Stomach (tissue), 8 donors: ENCODE measurements at regions not wholly inside any gene's neighbourhood (a gene's known extent, or its start where the extent isn't known, plus 50 kb on each side); places are given as distances from the start of the nearest gene placed in this dataset.

Experiments used
- DNase-seq, 2 donors: peaks; one replicate each; pipeline versions ENCODE4 v3.0.0 to v3.0.0-alpha.2; 2013 to 2019
- H3K27ac ChIP-seq, 5 donors: fragments of 200-600 bp in 4 of 5; sonication (generic) in 4 of 5; one replicate each; pipeline ENCODE4 v1.5.1; 2013 to 2019; ENCODE audit warnings: mild to moderate bottlenecking in 1 of 5, moderate library complexity in 1 of 5
- H3K27me3 ChIP-seq, 3 donors: fragments of 200-600 bp; sonication (generic); one replicate each; pipeline ENCODE4 v1.5.1; 2017 to 2019; ENCODE audit warnings: mixed run types in 1 of 3
- H3K36me3 ChIP-seq, 4 donors: fragments of 200-600 bp; sonication (generic); 1 replicate in 3 of 4; 2 replicates in 1 of 4; pipeline ENCODE4 v1.5.1; 2016 to 2019
- H3K4me1 ChIP-seq, 4 donors: fragments of 200-600 bp; sonication (generic); one replicate each; pipeline ENCODE4 v1.5.1; 2016 to 2019
- H3K4me3 ChIP-seq, 4 donors: fragments of 200-600 bp; sonication (generic) in 3 of 4; one replicate each; pipeline ENCODE4 v1.5.1; 2016 to 2019; ENCODE audit warnings: mild to moderate bottlenecking in 1 of 4
- H3K9me3 ChIP-seq, 4 donors: fragments of 200-600 bp; sonication (generic); one replicate each; pipeline ENCODE4 v1.5.1; 2016 to 2019
- EP300 ChIP-seq: sonication (generic); formaldehyde crosslinking; IDR thresholded peaks from one replicate; pipeline ENCODE4 v1.6.1; 2017; ENCODE audit warnings: antibody characterized with exemption
- POLR2A ChIP-seq, 4 donors: fragments of 450-650 bp; IDR thresholded peaks; one replicate each; pipeline ENCODE4 v1.6.1; 2016; ENCODE audit warnings: antibody characterized with exemption in 4 of 4, control low read depth in 2 of 4, mild to moderate bottlenecking in 1 of 4, moderate library complexity in 1 of 4
- POLR2AphosphoS5 ChIP-seq, 3 donors: sonication (generic); formaldehyde crosslinking; IDR thresholded peaks; one replicate each; pipeline ENCODE4 v1.6.1; 2016; ENCODE audit warnings: antibody characterized with exemption in 3 of 3
- WGBS, 5 donors: extraction: QIAGEN DNeasy Blood & Tissue Kit in 3 of 5; methylation state at CpG; one replicate each; pipeline versions ENCODE4 v1.1.5 to v1.1.7; 2013 to 2018; 5-methylcytosine and 5-hydroxymethylcytosine counted together
- intact Hi-C: fragments of 100-400 bp; cut with DNase I; formaldehyde crosslinking; loops from one replicate; pipeline ENCODE4 v1.15.1; 2023; ENCODE audit warnings: low total_unique reads
- TF ChIP-seq, protein P1 (sequence below), 7 experiments: fragments of 450-650 bp in 4 of 7; fragments of 200-600 bp in 3 of 7; sonication (generic) in 3 of 7; IDR thresholded peaks; one replicate each; pipeline ENCODE4 v1.5.1; 2016 to 2019; ENCODE audit warnings: antibody characterized with exemption in 7 of 7, control low read depth in 2 of 7, mild to moderate bottlenecking in 1 of 7
- donor health status: healthy with polysubstance abuse.
- donor health status: Bipolar disorder and iron deficiency.
- donor health status: healthy.

GRCh38 chr7:98702021-98702420, 84.9 kb downstream of the NPTX2 start:
- no peaks in the 10 kb centered on the region for H3K36me3 ChIP-seq
- no peak overlapping the region for H3K27ac ChIP-seq
- peaks cover 0 to 6% (median 3%) of the 10 kb centered on the region in 4 donors for H3K9me3 ChIP-seq
- no peak for DNase-seq
- intact Hi-C loops = no loop called here
- no peak overlapping the region for H3K4me3 ChIP-seq
- H3K27me3 ChIP-seq = peaks cover 0 to 7% (median 0%) of the 10 kb centered on the region in 3 donors
- no peak for TF ChIP-seq EP300
- no peak for TF ChIP-seq POLR2AphosphoS5 (IDR thresholded peaks at IDR 0.05)
- TF ChIP-seq POLR2A (IDR thresholded peaks at IDR 0.05) = no peak
- TF ChIP-seq, protein P1, sequence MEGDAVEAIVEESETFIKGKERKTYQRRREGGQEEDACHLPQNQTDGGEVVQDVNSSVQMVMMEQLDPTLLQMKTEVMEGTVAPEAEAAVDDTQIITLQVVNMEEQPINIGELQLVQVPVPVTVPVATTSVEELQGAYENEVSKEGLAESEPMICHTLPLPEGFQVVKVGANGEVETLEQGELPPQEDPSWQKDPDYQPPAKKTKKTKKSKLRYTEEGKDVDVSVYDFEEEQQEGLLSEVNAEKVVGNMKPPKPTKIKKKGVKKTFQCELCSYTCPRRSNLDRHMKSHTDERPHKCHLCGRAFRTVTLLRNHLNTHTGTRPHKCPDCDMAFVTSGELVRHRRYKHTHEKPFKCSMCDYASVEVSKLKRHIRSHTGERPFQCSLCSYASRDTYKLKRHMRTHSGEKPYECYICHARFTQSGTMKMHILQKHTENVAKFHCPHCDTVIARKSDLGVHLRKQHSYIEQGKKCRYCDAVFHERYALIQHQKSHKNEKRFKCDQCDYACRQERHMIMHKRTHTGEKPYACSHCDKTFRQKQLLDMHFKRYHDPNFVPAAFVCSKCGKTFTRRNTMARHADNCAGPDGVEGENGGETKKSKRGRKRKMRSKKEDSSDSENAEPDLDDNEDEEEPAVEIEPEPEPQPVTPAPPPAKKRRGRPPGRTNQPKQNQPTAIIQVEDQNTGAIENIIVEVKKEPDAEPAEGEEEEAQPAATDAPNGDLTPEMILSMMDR (IDR thresholded peaks at IDR 0.05) = no peak
- 90 to 95% (median 94%) methylated on average over 2 of the region's 2 CpGs for WGBS, 5 donors
- H3K4me1 ChIP-seq = no peaks in the 10 kb centered on the region

DNA sequence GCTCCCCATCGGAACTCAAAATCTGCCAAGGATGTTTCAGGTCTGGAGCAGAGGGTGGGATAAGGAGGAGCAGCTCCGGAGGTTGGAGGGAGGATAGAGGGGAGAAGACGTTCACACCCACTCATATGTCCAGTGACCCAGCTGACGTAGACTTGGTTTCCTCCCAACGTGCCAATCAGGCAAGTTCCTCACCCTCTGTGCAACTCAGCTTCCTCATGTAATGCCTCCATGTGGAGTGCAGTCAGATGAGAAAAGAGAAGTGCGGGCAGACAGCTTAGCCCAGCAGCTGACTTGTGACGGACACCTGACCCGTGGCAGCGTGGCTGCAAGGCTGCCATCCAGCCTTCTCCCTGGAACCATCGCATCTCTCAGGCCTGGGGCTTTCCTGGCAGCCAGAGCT, 86.8 kb downstream of the NPTX2 start:
- no peaks in the 10 kb centered on the region for H3K36me3 ChIP-seq
- no peaks in the 10 kb centered on the region for H3K9me3 ChIP-seq
- no peaks in the 10 kb centered on the region for H3K4me1 ChIP-seq
- H3K27me3 ChIP-seq = peaks cover 0 to 10% (median 0%) of the 10 kb centered on the region in 3 donors
- no peak overlapping the region for H3K27ac ChIP-seq
- no peak for TF ChIP-seq EP300
- no peak for TF ChIP-seq POLR2A (IDR thresholded peaks at IDR 0.05)
- TF ChIP-seq, protein P1 (IDR thresholded peaks at IDR 0.05) = no peak
- no peak for TF ChIP-seq POLR2AphosphoS5 (IDR thresholded peaks at IDR 0.05)
- H3K4me3 ChIP-seq = no peak overlapping the region
- intact Hi-C loops = no loop called here
- DNase-seq = no peak
- 63 to 78% (median 71%) methylated on average over 8 to 10 of the region's 10 CpGs for WGBS, 5 donors

DNA sequence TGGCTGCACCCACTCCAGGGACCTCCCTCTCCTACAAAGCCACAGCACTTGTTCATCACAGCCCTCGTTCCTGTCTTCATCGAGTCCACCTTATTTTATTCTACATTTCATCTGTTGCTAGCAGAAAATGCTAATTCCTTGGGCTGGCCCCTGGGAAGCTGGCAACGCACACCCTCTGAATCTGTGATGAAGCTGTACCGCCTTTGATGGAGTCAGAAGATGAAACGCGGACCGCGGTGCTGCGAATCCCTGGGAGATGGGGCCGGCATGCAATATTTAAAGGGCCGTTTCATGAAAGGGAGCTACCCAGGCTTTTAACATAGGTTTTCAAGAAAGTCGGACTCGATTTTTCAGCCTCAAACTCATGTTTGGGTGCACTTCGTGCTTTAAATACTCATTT, 88.5 kb downstream of the NPTX2 start:
- no peak overlapping the region for H3K4me3 ChIP-seq
- H3K4me1 ChIP-seq = no peaks in the 10 kb centered on the region
- no peak for TF ChIP-seq POLR2A (IDR thresholded peaks at IDR 0.05)
- no peak for TF ChIP-seq POLR2AphosphoS5 (IDR thresholded peaks at IDR 0.05)
- TF ChIP-seq EP300 = no peak
- TF ChIP-seq, protein P1 (IDR thresholded peaks at IDR 0.05) = no peak
- 48 to 67% (median 56%) methylated on average over 14 of the region's 14 CpGs for WGBS, 5 donors
- H3K27me3 ChIP-seq = peaks cover 0 to 10% (median 0%) of the 10 kb centered on the region in 3 donors
- no peak overlapping the region for H3K27ac ChIP-seq
- intact Hi-C loops = no loop called here
- DNase-seq = no peak
- H3K36me3 ChIP-seq = no peaks in the 10 kb centered on the region
- no peaks in the 10 kb centered on the region for H3K9me3 ChIP-seq

- no peak overlapping the region for H3K4me3 ChIP-seq
- intact Hi-C loops = no loop called here
- H3K36me3 ChIP-seq = no peaks in the 10 kb centered on the region
- no peak overlapping the region for H3K27ac ChIP-seq
- H3K4me1 ChIP-seq = no peaks in the 10 kb centered on the region
- WGBS, 5 donors = 66 to 87% (median 76%) methylated on average over 4 of the region's 4 CpGs
- TF ChIP-seq, protein P1 (IDR thresholded peaks at IDR 0.05) = no peak
- TF ChIP-seq EP300 (no peak), POLR2AphosphoS5 (IDR thresholded peaks at IDR 0.05) (no peak), POLR2A (IDR thresholded peaks at IDR 0.05) (no peak)
- no peaks in the 10 kb centered on the region for H3K9me3 ChIP-seq
- no peak for DNase-seq
- H3K27me3 ChIP-seq = peaks cover 0 to 13% (median 0%) of the 10 kb centered on the region in 3 donors
These were observed 90.0 kb downstream of the NPTX2 start for GRCh38 chr7:98707076-98707475.
